ENCODE measurements at regions not wholly inside any gene's neighbourhood (a gene's known extent, or its start where the extent isn't known, plus 50 kb on each side); places are given as distances from the start of the nearest gene placed in this dataset.

GRCh38 chr11:31964181-31964580 is 126.7 kb upstream of the RCN1 start:
- no peak for TF ChIP-seq CTCF (IDR thresholded peaks at IDR 0.05; ENCODE audit: low read length, missing control alignments)

GRCh38 chr11:31960126-31960525 is 130.7 kb upstream of the RCN1 start:
- DNase-seq (ENCODE audit: low read depth) = no peak
- no peak overlapping the region for H3K4me3 ChIP-seq (replicated peaks; ENCODE audit: low read depth, low read length)
- TF ChIP-seq CTCF (IDR thresholded peaks at IDR 0.05; ENCODE audit: low read length, missing control alignments) = no peak

More at GRCh38 chr11:31964181-31964580, 126.7 kb upstream of the RCN1 start:
- DNase-seq (ENCODE audit: low read depth) = no peak
- no peak overlapping the region for H3K4me3 ChIP-seq (replicated peaks; ENCODE audit: low read depth, low read length)

- no peak for DNase-seq (ENCODE audit: low read depth)
- no peak overlapping the region for H3K4me3 ChIP-seq (replicated peaks; ENCODE audit: low read depth, low read length)
- no peak for TF ChIP-seq CTCF (IDR thresholded peaks at IDR 0.05; ENCODE audit: low read length, missing control alignments)
Measured at GRCh38 chr11:31959716-31960115, 131.2 kb upstream of the RCN1 start.

GRCh38 chr11:31958076-31958735 is 132.7 kb upstream of the RCN1 start:
- no peak overlapping the region for H3K4me3 ChIP-seq (replicated peaks; ENCODE audit: low read depth, low read length)
- peak; percentile 89 for TF ChIP-seq CTCF (IDR thresholded peaks at IDR 0.05; ENCODE audit: low read length, missing control alignments)
- DNase-seq (ENCODE audit: low read depth) = peak; percentile 61

- DNase-seq (ENCODE audit: low read depth) = no peak
- no peak overlapping the region for H3K4me3 ChIP-seq (replicated peaks; ENCODE audit: low read depth, low read length)
- TF ChIP-seq CTCF (IDR thresholded peaks at IDR 0.05; ENCODE audit: low read length, missing control alignments) = no peak
Measured at GRCh38 chr11:31957674-31958073, 133.2 kb upstream of the RCN1 start.

GRCh38 chr11:31956310-31956709 is 134.6 kb upstream of the RCN1 start:
- TF ChIP-seq CTCF (IDR thresholded peaks at IDR 0.05; ENCODE audit: low read length, missing control alignments) = no peak
- DNase-seq (ENCODE audit: low read depth) = no peak
- H3K4me3 ChIP-seq (replicated peaks; ENCODE audit: low read depth, low read length) = no peak overlapping the region

GRCh38 chr11:31955838-31956237 is 135.0 kb upstream of the RCN1 start:
- no peak overlapping the region for H3K4me3 ChIP-seq (replicated peaks; ENCODE audit: low read depth, low read length)
- DNase-seq (ENCODE audit: low read depth) = no peak
- TF ChIP-seq CTCF (IDR thresholded peaks at IDR 0.05; ENCODE audit: low read length, missing control alignments) = no peak
